HG03520 (cell line): ENCODE measurements at regions not wholly inside any gene's neighbourhood (a gene's known extent, or its start where the extent isn't known, plus 50 kb on each side); places are given as distances from the start of the nearest gene placed in this dataset.
"Not testable (repeated sequence)": the region's sequence is repeated elsewhere in the genome, so short reads cannot be mapped to it uniquely, and the experiment has no call there.

Experiments used
- ATAC-seq: cut with Tn5 transposase; IDR thresholded peaks from one replicate; pipeline ENCODE4 v1.9.1; 2021; ENCODE audit warnings: mild to moderate bottlenecking, moderate library complexity; ENCODE audit not compliant: unreplicated experiment

DNA sequence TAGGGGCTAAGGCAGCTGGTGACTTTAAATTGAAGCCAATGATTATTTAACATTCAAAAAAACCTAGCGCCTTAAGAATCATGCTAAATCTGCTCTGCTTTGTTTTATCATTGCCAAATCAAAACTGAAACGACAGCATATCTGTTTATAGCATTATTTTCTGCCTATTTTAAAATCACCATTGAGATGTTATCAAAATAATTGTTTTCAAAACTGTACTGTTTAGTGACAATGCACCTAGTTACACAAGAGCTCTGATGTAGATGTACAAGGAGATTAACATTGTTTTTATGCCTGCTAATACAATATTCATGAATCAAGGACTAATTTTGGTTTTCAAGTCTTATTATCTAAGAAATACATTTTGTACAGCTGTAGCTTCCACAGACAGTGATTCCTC, 1521.3 kb downstream of the AMY1C start:
- no peak for ATAC-seq

DNA sequence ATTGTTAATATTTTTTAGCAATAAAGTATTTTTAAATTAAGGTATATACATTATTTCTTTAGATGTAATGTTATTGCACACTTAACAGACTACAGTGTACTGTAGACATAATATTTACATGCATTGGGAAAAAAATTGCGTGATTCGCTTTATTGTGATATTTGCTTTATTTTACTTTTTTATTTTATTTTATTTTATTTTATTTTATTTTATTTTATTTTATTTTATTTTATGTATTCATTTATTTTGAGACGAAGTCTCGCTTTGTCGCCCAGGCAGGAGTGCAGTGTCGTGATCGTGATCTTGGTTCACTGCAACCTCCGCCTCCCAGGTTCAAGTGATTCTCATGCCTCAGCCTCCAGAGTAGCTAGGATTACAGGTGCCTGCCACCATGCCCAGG, 1522.7 kb downstream of the AMY1C start:
- not testable (repeated sequence) for ATAC-seq

DNA sequence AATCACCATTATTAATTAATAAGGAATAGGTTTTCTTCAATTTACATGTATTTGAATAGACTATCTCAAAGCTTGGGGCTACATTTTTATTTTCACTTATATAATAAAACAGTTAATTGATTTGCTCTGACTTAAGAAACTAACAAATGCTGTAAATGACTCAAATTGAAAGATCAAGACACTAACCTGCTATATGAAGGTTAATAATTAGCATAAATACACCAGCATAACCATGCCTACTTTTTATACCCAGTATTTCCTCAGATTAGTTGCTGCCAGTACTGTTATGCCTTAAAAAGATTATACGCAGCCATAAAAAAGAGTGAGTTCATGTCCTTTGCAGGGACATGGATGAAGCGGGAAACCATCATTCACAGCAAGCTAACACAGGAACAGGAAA, 1545.1 kb downstream of the AMY1C start:
- no peak for ATAC-seq

DNA sequence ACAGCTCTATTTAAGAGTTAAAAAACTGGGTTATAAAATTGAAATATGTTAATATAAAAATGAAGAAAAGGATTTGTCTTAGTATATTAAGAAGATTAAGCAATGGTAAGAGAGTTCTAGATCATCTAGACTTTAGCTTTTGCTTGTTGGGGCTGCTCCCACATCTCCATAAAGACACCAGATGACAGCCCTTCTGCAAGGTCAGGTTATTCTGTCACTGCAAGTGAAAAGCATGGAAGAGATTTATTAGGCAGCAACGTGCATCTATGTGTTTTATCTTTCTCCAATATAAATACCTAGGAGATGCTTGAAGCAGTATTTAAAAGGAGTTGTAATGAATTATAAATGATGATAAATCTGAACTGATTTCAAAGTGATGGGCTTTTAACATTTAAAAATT, 1560.4 kb downstream of the AMY1C start:
- ATAC-seq = no peak

DNA sequence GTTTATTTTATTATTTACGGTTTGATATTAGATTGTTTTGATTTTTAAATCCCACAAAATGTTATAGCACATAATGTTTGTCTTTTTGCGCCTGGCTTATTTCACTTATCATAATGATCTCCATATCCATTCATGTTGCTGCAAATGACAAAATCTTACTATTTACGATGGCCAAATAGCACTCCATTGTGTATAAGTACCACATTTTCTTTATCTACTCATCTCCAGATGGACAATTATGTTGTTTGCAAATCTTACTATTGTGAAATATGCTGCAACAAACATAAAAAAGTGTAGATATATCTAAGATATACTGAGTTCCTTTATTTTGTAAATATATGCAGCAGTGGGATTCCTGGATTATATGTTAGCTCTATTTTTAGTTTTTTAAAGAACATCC, 1568.3 kb downstream of the AMY1C start:
- no peak for ATAC-seq

DNA sequence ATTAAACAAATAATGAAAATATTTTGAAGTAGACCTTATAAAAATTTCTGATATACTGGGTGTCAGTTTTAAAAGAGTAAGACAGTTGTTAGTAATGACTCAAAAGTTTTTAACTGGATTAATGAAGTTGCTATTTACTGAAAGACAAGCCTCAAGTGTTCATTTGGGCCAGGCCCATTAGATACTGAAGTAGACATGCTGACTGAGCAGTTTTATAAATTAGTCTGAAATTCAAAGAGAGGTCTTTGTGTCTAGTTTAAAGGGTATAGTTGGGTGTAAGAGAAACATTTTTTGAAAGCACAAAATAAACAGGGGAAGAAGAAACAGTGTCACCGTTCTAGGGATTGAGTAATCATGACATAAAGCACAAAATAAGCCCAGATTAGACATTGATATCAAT, 1577.2 kb downstream of the AMY1C start:
- no peak for ATAC-seq

DNA sequence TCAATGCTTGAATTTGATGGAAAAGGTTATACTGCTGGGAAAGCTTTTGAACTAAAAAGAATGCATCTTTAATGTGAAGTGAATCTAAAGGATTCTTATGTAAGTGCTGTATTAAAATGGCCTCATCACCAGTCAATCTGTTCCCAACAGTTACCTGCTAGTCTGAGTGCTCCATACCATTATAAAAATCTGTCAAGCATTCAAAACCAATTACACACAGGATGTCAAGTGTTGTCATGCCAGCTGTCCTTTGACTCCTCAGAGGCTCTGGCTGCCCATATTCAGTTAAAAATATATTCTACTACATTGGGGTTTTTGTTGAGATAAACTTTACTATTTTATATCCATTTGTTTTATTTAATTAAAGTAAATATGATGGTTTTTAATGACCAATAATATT, 1587.7 kb downstream of the AMY1C start:
- ATAC-seq = no peak

DNA sequence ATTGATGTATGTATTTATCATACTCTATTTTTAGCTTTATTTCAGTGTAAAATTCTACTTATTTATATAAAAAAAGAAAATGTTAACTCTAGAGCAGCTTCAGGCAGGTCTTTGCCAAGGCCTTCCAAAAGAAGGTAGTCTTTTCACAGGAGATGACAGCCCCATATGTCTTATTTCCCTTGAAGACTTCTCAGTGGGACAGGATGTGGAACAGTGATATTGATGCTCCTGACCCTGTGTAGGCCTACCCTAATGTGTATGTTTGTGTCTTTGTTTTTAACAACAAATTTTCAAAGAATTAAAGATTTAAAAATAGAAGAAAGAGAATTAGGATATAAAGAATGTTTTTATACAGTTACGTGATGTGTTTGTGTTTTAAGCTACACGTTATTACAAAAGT, 1593.6 kb downstream of the AMY1C start:
- ATAC-seq = no peak

DNA sequence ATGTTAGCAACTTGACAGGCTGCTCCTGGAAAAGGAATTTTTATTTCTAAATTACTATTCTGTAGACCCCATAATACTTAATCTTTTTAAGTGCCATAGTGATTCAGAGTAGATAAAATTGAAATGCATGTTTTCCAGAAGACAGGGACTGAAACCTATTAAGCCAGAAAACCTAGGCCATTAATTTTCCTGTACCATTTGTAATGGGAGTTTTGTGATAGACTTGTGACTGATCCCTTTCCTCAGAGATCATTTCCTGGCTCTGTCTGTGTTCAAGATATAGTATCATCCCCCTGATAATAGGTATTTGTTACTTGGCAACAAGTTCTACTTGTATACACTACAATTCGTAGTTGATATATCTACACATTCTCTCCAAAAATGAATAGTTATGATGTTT, 1609.8 kb downstream of the AMY1C start:
- no peak for ATAC-seq

DNA sequence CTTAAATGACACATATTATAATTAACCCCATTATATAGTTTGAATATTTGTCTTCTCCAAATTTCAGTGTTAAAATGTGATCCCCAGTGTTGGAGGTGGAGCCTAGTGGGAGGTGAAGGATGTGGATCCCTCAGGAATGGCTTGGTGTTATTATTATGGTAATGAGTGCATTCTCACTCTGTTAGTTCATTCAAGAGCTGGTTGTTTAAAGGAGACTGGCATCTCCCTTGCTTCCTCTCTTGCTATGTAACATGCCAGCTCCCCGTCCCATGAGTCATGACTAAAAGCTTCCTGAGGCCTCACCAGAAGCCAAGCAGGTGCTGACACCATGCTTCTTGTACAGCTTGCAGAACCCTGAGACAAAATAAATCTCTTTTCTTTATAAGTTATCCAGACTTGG, 1612.7 kb downstream of the AMY1C start:
- ATAC-seq = no peak

DNA sequence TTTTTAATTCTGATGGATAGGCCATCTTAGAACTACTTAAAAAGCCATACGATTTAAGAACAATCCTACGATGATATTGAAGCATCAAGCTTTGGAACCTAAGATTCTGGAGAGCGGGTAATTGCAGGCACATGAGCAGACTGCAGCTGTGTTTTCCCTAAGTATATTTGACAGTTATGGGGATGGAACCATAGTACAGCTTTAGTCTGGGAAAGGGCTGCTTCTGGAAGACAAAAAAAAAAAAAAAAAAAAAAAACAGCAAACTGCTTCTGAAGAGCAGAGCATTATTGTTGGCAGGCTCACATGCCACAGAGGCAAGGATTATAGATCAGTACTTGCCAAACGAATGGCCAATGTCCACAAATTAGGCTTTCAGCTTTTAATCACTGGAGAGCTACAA, 1618.7 kb downstream of the AMY1C start:
- no peak for ATAC-seq

DNA sequence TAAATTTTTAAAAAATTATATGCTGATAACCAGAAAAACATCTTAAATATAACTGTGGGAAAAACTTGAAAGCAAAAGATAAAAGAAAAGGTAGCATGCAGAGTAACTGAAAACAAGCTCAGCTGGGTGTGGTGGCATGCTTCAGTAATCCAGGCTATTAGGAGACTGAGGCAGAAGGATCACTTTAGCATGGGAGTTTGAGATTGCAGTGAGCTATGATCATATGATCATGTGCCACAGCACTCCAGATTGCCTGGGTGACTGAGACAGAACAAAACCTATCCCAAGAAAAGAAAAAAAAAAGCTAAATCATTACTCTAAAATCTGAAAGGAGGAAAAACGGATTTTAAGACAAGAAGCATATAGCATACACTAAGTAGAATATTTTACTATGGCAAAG, 1624.0 kb downstream of the AMY1C start:
- no peak for ATAC-seq

DNA sequence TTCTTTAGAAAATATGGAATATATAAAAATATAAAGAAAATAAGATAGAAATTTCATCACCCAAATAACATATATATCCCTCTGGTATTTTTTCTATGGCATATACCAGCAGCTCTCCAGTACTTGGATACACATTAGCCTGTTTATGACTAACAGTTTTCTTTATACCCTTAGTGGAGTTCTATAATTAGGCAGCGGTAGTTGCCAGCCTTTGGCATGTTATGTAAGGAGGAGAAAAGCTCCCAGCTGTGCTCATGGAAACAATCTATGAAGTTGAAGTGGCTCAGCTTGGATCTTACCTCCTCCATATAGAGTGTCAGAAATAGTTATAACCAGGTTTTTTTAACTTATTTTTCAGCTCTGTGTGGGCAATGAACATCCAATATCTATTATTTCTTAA, 1636.8 kb downstream of the AMY1C start:
- no peak for ATAC-seq

DNA sequence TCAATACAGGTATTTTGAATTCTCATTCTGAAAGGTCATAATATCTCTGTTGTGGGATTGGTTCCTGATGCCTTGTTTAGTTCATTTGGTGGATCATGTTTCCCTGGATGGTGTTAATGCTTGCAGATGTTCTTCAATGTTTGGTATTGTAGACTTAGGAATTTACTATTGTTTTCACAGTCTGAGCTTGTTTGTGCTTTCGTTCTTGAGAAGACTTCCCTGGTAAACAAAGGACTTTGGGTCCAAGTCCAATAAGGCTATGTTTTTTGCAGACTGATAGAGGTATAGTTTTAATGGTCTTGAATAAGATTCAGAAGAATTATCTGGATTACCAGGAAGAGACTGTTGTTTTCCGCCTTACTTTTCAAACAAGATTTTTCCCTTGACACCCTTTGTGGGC, 1646.3 kb downstream of the AMY1C start:
- no peak for ATAC-seq

DNA sequence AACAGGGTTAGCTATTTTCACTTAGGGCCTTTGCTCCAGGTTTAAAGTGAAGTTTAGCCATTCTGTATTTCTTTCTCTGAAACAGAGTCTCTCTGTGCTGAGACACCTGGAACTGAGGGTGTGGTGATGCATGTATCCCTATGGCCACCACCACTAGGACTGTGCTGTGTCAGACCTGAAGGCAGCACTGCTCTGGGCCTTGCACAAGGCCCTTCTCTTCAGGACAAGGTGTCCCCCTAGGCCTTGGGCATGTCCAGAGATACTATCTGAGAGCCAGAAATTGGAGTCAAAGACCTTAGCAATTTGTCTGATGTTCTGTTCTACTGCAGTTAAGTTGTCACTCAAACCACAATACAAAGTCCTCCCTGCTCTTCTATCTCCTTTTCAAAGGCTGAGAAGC, 1649.2 kb downstream of the AMY1C start:
- no peak for ATAC-seq

DNA sequence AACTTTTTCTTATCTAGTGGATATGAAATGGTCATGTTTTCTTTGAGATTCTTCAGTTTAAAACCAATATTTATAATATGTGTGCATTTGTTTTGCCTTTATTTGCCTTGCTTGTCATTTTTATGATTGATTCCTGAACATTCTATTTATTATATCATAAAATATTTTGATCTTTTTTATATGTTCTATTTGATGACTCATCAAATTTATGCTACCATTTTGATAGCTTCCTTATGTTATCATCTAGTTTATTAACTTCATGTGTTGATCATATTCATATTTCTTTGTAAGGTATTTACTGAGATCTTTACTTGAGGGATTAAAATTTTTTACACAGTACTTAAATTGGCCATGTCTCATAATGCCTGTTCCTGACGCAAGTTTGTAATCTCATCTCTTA, 1650.0 kb downstream of the AMY1C start:
- no peak for ATAC-seq

DNA sequence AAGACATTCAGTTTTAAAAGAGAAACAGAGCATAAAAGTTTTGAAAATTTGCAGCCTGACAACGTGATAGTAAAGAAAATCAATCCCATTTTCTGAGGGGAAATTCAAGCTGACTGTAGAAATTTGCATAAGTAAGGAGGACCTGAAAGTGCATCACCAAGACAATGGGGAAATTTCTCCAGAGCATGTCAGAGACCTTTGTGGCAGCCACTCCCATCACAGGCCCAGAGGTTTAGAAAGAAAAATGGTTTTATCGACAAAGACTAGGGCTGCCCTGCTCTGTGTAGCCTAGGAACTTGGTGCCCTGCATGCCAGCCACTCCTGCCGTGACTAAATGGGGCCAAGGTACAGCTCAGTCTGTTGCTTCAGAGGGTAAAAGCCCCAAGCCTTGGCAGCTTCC, 1640.2 kb upstream of the PRMT6 start:
- no peak for ATAC-seq

DNA sequence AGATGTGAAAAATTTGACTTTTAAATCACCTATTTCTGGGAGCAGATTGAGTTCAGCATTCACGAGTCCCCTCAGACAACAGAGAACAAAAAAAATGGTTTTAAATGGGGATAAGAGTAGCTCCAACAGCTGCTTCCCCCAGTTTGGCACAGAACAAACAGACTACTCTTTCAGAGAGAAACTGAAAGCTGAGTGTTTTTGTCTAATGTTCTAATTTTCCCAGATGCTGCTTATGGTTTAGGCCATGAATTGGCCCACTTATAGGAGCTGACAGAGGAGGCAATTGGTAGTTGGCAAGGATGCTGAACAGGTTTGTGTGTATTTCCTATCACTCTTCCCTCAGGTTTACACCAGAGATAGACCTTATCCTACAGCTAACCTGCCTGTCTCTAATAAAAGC, 1637.4 kb upstream of the PRMT6 start:
- no peak for ATAC-seq

DNA sequence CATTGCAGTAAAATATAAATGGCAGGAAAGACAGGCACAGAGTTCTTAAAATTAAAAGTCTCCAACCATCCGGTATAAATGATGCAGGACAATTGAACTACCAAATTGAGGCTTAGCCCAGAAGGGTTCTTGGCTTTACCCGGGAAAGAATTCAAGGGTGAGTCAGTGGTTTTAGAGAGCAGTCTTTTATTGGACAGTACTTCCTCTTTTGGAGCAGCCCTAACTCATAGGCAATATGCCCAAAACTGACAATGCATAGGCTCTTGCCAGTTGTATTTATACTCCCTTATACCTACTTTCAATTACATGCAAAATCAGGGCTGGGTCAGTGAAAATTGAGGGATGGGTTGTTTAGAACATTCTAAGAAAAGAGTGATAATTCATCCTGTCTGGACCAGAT, 1628.9 kb upstream of the PRMT6 start:
- ATAC-seq = no peak

DNA sequence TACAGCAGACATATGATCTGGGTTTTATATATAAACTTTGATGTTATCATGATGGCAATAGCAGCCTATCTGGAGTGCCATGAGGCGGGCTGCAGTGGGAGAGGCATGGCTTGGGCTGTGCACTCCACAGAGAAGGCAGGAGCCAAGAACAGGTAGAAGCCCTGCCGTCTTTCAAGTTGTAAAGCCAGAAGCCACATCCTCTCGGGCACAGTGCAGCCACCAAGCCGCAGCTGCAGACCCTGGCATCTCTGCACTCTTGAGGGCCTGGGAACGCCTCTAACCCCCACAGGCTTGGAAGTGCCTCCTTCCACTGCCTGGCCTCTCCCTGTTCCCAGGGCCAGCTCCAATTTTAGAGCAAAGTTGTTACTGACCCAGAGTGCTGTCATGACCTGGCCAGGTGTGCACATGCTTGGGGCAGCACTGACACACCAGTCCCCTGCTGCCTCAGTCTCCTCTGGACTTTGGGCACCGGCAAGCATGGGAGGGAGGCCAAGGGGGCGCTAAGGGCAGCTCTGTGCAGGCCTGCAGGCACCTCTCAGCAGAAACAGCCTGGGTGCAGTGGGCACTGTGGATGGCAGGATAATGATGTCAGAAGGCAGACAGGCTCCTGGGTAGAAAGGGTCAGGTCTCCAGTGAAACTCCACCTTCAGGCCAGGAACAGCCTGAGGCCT, 1619.8 kb upstream of the PRMT6 start:
- no peak for ATAC-seq

DNA sequence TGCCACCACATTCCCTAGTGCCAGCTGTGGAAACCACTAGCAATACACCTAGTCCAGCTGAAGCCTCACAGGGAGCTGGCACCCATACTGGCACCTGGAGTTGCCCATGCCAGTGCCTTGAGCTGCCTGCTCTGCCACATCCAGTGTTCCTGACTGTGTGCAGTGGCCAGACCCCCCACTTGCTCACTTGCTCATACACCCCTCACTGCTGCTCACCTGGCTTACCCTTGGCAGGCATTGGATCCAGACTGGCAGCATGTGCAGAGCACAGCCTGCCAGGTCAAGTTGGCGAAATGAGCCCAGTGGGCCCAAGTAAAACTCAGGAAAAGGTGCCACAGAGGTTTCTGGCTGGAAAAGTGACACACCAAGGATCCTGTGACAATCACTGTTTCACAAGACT, 1618.6 kb upstream of the PRMT6 start:
- ATAC-seq = no peak

DNA sequence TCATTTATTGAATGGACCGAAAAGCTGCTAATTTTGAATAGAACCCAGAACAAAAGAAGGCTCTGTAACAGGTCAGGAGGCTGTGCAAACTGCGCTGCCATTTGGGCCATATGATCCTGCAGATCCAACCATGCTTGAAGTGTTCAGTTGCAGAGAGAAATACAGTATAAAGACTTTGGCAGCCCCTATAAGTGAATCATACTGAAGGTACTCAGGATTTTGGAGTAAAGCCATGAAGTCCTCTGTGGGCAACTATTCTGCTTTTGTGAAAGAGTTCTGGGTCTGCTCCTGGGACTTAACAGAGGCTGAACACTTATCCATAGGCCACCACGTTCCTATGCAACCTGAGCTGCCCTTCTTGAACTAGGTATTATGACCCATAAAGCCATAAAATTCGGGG, 1613.6 kb upstream of the PRMT6 start:
- ATAC-seq = no peak

DNA sequence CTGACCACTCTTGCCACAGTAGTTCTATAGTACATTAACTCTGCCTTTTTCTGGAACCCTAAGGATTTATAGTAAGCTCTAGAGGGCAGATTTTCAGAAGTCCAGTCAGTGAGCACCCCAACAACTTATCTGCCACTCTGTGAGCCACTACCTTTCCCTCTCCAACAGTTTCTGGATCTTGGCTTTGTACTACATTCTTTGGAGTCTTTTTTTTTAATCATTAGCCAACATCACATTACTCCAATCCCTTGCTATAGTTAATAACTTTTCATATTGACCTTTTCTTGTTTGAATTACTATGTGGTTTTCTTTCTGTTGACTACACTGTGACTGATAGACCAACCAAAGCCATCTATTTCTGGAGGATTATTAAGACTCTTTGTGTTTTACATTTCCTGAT, 1596.7 kb upstream of the PRMT6 start:
- ATAC-seq = no peak

DNA sequence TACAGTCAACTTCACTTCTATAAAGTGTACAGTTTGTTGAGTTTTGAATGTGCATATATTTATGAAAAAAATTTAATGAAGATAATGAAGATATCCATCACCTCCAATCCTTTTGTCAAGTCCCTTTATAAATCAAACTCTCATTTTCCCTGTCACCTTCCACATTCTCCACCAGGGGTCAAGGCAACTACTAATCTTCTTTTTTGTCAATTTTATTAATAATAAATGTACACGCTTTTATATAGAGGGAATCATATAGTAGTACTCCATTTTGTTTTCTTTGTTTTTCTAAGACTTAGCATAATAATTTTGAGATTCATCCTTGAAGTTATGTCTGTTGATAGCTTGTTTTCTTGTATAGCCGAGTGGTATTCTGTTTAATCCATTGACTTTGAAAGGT, 1594.2 kb upstream of the PRMT6 start:
- ATAC-seq = no peak
